Body of pancreas (tissue), 4 donors: ENCODE measurements at regions not wholly inside any gene's neighbourhood (a gene's known extent, or its start where the extent isn't known, plus 50 kb on each side); places are given as distances from the start of the nearest gene placed in this dataset.

Experiments used
- ATAC-seq: fragments of 150-250 bp; one replicate; pipeline ENCODE4 v1.9.1; 2016
- DNase-seq, 4 donors: peaks; one replicate each; pipeline ENCODE4 v3.0.0-alpha.2; 2019
- H3K27ac ChIP-seq, 4 donors: fragments of 200-600 bp; sonication (generic); 1 replicate in 3 of 4; 2 replicates in 1 of 4; pipeline versions ENCODE4 v1.5.1 to v1.6.1; 2016 to 2019; ENCODE audit warnings: mild to moderate bottlenecking in 1 of 4, mixed read lengths in 1 of 4, moderate library complexity in 1 of 4
- H3K27me3 ChIP-seq, 2 donors: fragments of 200-600 bp; sonication (generic); one replicate each; pipeline ENCODE4 v1.6.0; 2016; ENCODE audit warnings: mild to moderate bottlenecking in 1 of 2
- H3K36me3 ChIP-seq, 2 donors: fragments of 200-600 bp; sonication (generic); replicated peaks in 1 of 2; 2 replicates each; pipeline ENCODE4 v1.5.1; 2016; ENCODE audit warnings: low read depth in 2 of 2; ENCODE audit not compliant: insufficient read depth in 1 of 2
- H3K4me1 ChIP-seq: fragments of 200-600 bp; sonication (generic); one replicate; pipeline ENCODE4 v1.6.0; 2016
- H3K4me3 ChIP-seq, 2 donors: fragments of 200-600 bp; sonication (generic); 1 replicate in 1 of 2; 2 replicates in 1 of 2; pipeline ENCODE4 v1.5.1; 2016 to 2019
- H3K9me3 ChIP-seq, 3 donors: fragments of 200-600 bp; sonication (generic); 1 replicate in 2 of 3; 2 replicates in 1 of 3; pipeline ENCODE4 v1.5.1; 2016
- CTCF ChIP-seq, 7 experiments: fragments of 450-650 bp in 4 of 7; fragments of 200-600 bp in 3 of 7; sonication (generic) in 3 of 7; IDR thresholded peaks; one replicate each; pipeline ENCODE4 v1.5.1; 2016 to 2019; ENCODE audit warnings: antibody characterized with exemption in 7 of 7
- POLR2A ChIP-seq, 3 donors: fragments of 450-650 bp; IDR thresholded peaks; one replicate each; pipeline ENCODE4 v1.6.1; 2016; ENCODE audit warnings: antibody characterized with exemption in 3 of 3, mild to moderate bottlenecking in 2 of 3
- WGBS, 2 donors: methylation state at CpG; one replicate each; pipeline ENCODE4 v1.1.5; 2017; 5-methylcytosine and 5-hydroxymethylcytosine counted together
- intact Hi-C: fragments of 100-400 bp; cut with DNase I; formaldehyde crosslinking; loops from one replicate; pipeline ENCODE4 v1.15.1; 2023

DNA sequence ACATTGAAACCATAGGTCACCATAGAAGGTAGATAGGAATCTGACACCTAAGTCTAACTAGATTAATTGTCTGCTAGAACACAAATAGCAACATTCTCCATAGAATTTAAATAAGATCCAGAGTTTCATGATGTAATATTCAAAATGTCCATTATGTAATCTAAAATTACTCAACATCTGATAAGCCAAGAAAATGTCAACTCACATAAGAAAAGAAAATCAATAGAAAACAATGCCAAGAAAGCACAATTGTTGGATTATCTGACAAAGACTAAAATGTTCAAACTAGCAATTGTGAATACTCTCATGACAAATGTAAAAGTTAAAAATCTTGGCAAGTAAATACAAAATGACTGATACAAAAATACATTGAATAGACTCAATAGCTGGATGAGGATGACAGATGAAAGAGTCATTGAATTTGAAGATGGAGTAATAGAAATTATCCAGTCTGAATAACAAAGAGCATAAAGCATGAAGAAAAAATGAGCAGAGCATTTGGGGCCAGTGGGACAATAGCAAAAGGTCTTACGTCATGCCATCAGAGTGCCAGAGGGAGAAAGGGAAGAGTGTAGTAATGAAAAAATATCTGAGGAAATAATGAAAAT lies 358.6 kb downstream of the METTL4 start:
- no peaks in the 10 kb centered on the region for H3K27me3 ChIP-seq
- H3K4me3 ChIP-seq, result no peak overlapping the region
- H3K9me3 ChIP-seq, result no peaks in the 10 kb centered on the region
- H3K27ac ChIP-seq, result no peak overlapping the region
- WGBS, 2 donors, result 73 to 91% methylated on average over 1 of the region's 1 CpG
- intact Hi-C loops, result no loop called here
- DNase-seq (no peak), ATAC-seq (no peak)
- no peaks in the 10 kb centered on the region for H3K36me3 ChIP-seq
- no peaks in the 10 kb centered on the region for H3K4me1 ChIP-seq
- TF ChIP-seq POLR2A (IDR thresholded peaks at IDR 0.05), result no peak
- TF ChIP-seq CTCF (IDR thresholded peaks at IDR 0.05), result no peak

GRCh38 chr18:2213905-2214304 lies 357.4 kb downstream of the METTL4 start:
- Histone ChIP-seq H3K36me3 (no peaks in the 10 kb centered on the region), H3K4me1 (no peaks in the 10 kb centered on the region), H3K4me3 (no peak overlapping the region), H3K27ac (no peak overlapping the region), H3K9me3 (no peaks in the 10 kb centered on the region), H3K27me3 (no peaks in the 10 kb centered on the region)
- intact Hi-C loops, result no loop called here
- WGBS, 2 donors, result 59 to 78% methylated on average over 2 of the region's 2 CpGs
- TF ChIP-seq CTCF (IDR thresholded peaks at IDR 0.05) (no peak), POLR2A (IDR thresholded peaks at IDR 0.05) (no peak)
- DNase-seq (no peak), ATAC-seq (no peak)

DNA sequence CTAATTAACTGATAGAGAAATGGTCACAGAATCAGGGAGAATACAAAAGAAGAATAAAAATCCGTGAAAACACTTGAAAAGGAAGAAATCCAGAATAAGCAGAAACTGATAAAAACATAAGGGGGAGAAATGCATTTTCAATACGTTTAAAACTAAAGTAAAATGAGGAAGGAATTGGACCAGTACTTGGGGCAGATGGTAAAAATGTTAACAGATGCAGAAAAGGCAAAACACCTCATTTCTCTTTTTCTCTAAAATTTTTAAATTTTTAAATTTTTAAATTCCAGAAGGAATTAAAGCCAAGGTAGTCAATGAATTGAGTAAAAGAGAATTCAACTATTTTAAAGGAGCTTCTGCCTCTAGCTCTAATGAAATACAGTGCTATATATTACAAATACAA lies 353.9 kb downstream of the METTL4 start:
- intact Hi-C loops, result no loop called here

GRCh38 chr18:2218101-2218500 lies 353.2 kb downstream of the METTL4 start:
- 26 to 31% methylated on average over 4 of the region's 4 CpGs for WGBS, 2 donors
- H3K9me3 ChIP-seq, result no peaks in the 10 kb centered on the region
- H3K4me1 ChIP-seq, result peaks cover 1% of the 10 kb centered on the region
- no peaks in the 10 kb centered on the region for H3K36me3 ChIP-seq
- ATAC-seq (no peak), DNase-seq (no peak)
- TF ChIP-seq CTCF (IDR thresholded peaks at IDR 0.05), result no peak
- no peak for TF ChIP-seq POLR2A (IDR thresholded peaks at IDR 0.05)
- no peaks in the 10 kb centered on the region for H3K27me3 ChIP-seq
- no peak overlapping the region for H3K4me3 ChIP-seq
- H3K27ac ChIP-seq, result no peak overlapping the region
- intact Hi-C loops, result no loop called here

More for the DNA sequence above, 353.9 kb downstream of the METTL4 start:
- H3K4me3 ChIP-seq, result no peak overlapping the region
- TF ChIP-seq CTCF (IDR thresholded peaks at IDR 0.05) (no peak), POLR2A (IDR thresholded peaks at IDR 0.05) (no peak)
- no peaks in the 10 kb centered on the region for H3K4me1 ChIP-seq
- H3K36me3 ChIP-seq, result no peaks in the 10 kb centered on the region
- no peak for ATAC-seq
- no peaks in the 10 kb centered on the region for H3K9me3 ChIP-seq
- no peaks in the 10 kb centered on the region for H3K27me3 ChIP-seq
- H3K27ac ChIP-seq, result no peak overlapping the region
- no peak for DNase-seq
- WGBS, 2 donors, result 39 to 45% methylated on average over 2 of the region's 2 CpGs

- H3K4me1 ChIP-seq, result peaks cover 10% of the 10 kb centered on the region
- no peak for ATAC-seq
- no peak overlapping the region for H3K27ac ChIP-seq
- H3K4me3 ChIP-seq, result no peak overlapping the region
- no peak for DNase-seq
- H3K27me3 ChIP-seq, result no peaks in the 10 kb centered on the region
- intact Hi-C loops, result loop anchor here (10.0 kb wide), 1 partner anchor 1355 kb away; no protein-coding TSS in a partner anchor
- H3K9me3 ChIP-seq, result no peaks in the 10 kb centered on the region
- 38 to 42% methylated on average over 3 of the region's 3 CpGs for WGBS, 2 donors
- H3K36me3 ChIP-seq, result no peaks in the 10 kb centered on the region
- TF ChIP-seq CTCF (IDR thresholded peaks at IDR 0.05) (no peak), POLR2A (IDR thresholded peaks at IDR 0.05) (no peak)
Measured at GRCh38 chr18:2219706-2220105, 351.6 kb downstream of the METTL4 start.
